HEK293 (cell line): ENCODE measurements at regions not wholly inside any gene's neighbourhood (a gene's known extent, or its start where the extent isn't known, plus 50 kb on each side); places are given as distances from the start of the nearest gene placed in this dataset.

ENCODE experiments used
- BCL11A ChIP-seq: fragments of 450-650 bp; formaldehyde crosslinking; IDR thresholded peaks from 2 replicates; pipeline ENCODE4 v1.5.1; 2016; ENCODE audit warnings: low read depth, missing biosample characterization, missing genetic modification characterization
- CTCF ChIP-seq: fragments of 450-650 bp; formaldehyde crosslinking; IDR thresholded peaks from 2 replicates; pipeline ENCODE4 v1.5.1; 2016; ENCODE audit warnings: missing biosample characterization, missing genetic modification characterization
- HOXA7 ChIP-seq: sonication (generic); formaldehyde crosslinking; IDR thresholded peaks from 2 replicates; pipeline ENCODE4 v1.8.1; 2022; ENCODE audit warnings: missing genetic modification reagents, borderline replicate concordance
- REST ChIP-seq: fragments of 450-650 bp; formaldehyde crosslinking; IDR thresholded peaks from 2 replicates; pipeline ENCODE4 v1.5.1; 2016; ENCODE audit warnings: missing biosample characterization, missing genetic modification characterization
- ZBTB44 ChIP-seq: fragments of 450-650 bp; IDR thresholded peaks from 2 replicates; pipeline ENCODE4 v1.5.1; 2018; ENCODE audit warnings: missing biosample characterization, mild to moderate bottlenecking, missing genetic modification characterization
- ZNF16 ChIP-seq: fragments of 450-650 bp; formaldehyde crosslinking; IDR thresholded peaks from 2 replicates; pipeline ENCODE4 v1.5.1; 2016; ENCODE audit warnings: low read depth, missing biosample characterization, missing genetic modification characterization
- ZNF19 ChIP-seq: fragments of 450-650 bp; formaldehyde crosslinking; IDR thresholded peaks from 2 replicates; pipeline ENCODE4; 2016; ENCODE audit warnings: missing biosample characterization, missing genetic modification characterization, low read depth
- ZNF707 ChIP-seq: fragments of 450-650 bp; formaldehyde crosslinking; IDR thresholded peaks from 2 replicates; pipeline ENCODE4 v1.5.1; 2016; ENCODE audit warnings: missing biosample characterization, missing genetic modification characterization
- ZSCAN30 ChIP-seq: fragments of 450-650 bp; IDR thresholded peaks from 2 replicates; pipeline ENCODE4 v1.5.1; 2018; ENCODE audit warnings: missing biosample characterization, mild to moderate bottlenecking, missing genetic modification characterization, moderate library complexity

GRCh38 chr2:103235283-103235682, 473.5 kb downstream of the TMEM182 start:
- no peak for TF ChIP-seq CTCF (tag by site-specific recombination)
- TF ChIP-seq ZNF707, result no peak
- TF ChIP-seq ZSCAN30 (tag by site-specific recombination), result no peak
- TF ChIP-seq ZNF16 (tag by site-specific recombination), result no peak
- no peak for TF ChIP-seq ZBTB44 (tag by site-specific recombination)
- no peak for TF ChIP-seq BCL11A (tag by site-specific recombination)
- TF ChIP-seq ZNF19 (tag by site-specific recombination), result no peak
- no peak for TF ChIP-seq HOXA7
- TF ChIP-seq REST (tag by site-specific recombination), result no peak
